ENCODE measurements at regions not wholly inside any gene's neighbourhood (a gene's known extent, or its start where the extent isn't known, plus 50 kb on each side); places are given as distances from the start of the nearest gene placed in this dataset.

GRCh38 chr1:104830534-104830933, 1080.8 kb downstream of the AMY1C start:
- H3K9me2 ChIP-seq (replicated peaks; ENCODE audit: insufficient read depth, low read length) = no peaks in the 10 kb centered on the region
- no peak overlapping the region for H3K4me2 ChIP-seq (ENCODE audit: low read depth, low read length)
- no peak for TF ChIP-seq CTCF (IDR thresholded peaks at IDR 0.05; ENCODE audit: low read length)
- no peak for TF ChIP-seq EZH2phosphoT487 (IDR thresholded peaks at IDR 0.05; ENCODE audit: low read length)
- no peak for TF ChIP-seq EZH2 (optimal IDR thresholded peaks at IDR 0.05; ENCODE audit: low read depth, low read length)
- H3K9ac ChIP-seq (ENCODE audit: low read length) = no peak overlapping the region
- H2AFZ ChIP-seq (ENCODE audit: low read length) = no peak overlapping the region
- H3K79me2 ChIP-seq (ENCODE audit: low read length) = no peaks in the 10 kb centered on the region
- no peaks in the 10 kb centered on the region for H3F3A ChIP-seq (ENCODE audit: insufficient read depth, low read length)
- H3K36me3 ChIP-seq (replicated peaks; ENCODE audit: insufficient read depth, low read length) = no peaks in the 10 kb centered on the region
- no peaks in the 10 kb centered on the region for H3K4me1 ChIP-seq (ENCODE audit: low read length)
- no peaks in the 10 kb centered on the region for H3K9me3 ChIP-seq (replicated peaks; ENCODE audit: insufficient read depth, low read length)
- H3K4me3 ChIP-seq (ENCODE audit: low read length) = no peak overlapping the region
- no peak for DNase-seq
- H3K27ac ChIP-seq (ENCODE audit: low read length) = no peak overlapping the region
- no peaks in the 10 kb centered on the region for H3K27me3 ChIP-seq (replicated peaks; ENCODE audit: insufficient read depth, low read length)
- H4K20me1 ChIP-seq (ENCODE audit: insufficient read depth, low read length) = no peaks in the 10 kb centered on the region

GRCh38 chr1:104852151-104852550, 1102.5 kb downstream of the AMY1C start:
- no peaks in the 10 kb centered on the region for H3K4me1 ChIP-seq (ENCODE audit: low read length)
- no peak overlapping the region for H3K9ac ChIP-seq (ENCODE audit: low read length)
- H3K4me2 ChIP-seq (ENCODE audit: low read depth, low read length) = no peak overlapping the region
- no peaks in the 10 kb centered on the region for H3K36me3 ChIP-seq (replicated peaks; ENCODE audit: insufficient read depth, low read length)
- H4K20me1 ChIP-seq (ENCODE audit: insufficient read depth, low read length) = no peaks in the 10 kb centered on the region
- no peak overlapping the region for H3K27ac ChIP-seq (ENCODE audit: low read length)
- H3K79me2 ChIP-seq (ENCODE audit: low read length) = no peaks in the 10 kb centered on the region
- no peak for DNase-seq
- no peak for TF ChIP-seq EZH2phosphoT487 (IDR thresholded peaks at IDR 0.05; ENCODE audit: low read length)
- no peak for TF ChIP-seq CTCF (IDR thresholded peaks at IDR 0.05; ENCODE audit: low read length)
- no peak for TF ChIP-seq EZH2 (optimal IDR thresholded peaks at IDR 0.05; ENCODE audit: low read depth, low read length)
- H3F3A ChIP-seq (ENCODE audit: insufficient read depth, low read length) = no peaks in the 10 kb centered on the region
- no peaks in the 10 kb centered on the region for H3K27me3 ChIP-seq (replicated peaks; ENCODE audit: insufficient read depth, low read length)
- no peak overlapping the region for H2AFZ ChIP-seq (ENCODE audit: low read length)
- H3K9me3 ChIP-seq (replicated peaks; ENCODE audit: insufficient read depth, low read length) = no peaks in the 10 kb centered on the region
- no peaks in the 10 kb centered on the region for H3K9me2 ChIP-seq (replicated peaks; ENCODE audit: insufficient read depth, low read length)
- H3K4me3 ChIP-seq (ENCODE audit: low read length) = no peak overlapping the region

- no peaks in the 10 kb centered on the region for H3K27me3 ChIP-seq (replicated peaks; ENCODE audit: insufficient read depth, low read length)
- H3K4me1 ChIP-seq (ENCODE audit: low read length) = no peaks in the 10 kb centered on the region
- no peak overlapping the region for H2AFZ ChIP-seq (ENCODE audit: low read length)
- no peaks in the 10 kb centered on the region for H4K20me1 ChIP-seq (ENCODE audit: insufficient read depth, low read length)
- no peak overlapping the region for H3K27ac ChIP-seq (ENCODE audit: low read length)
- H3K9me2 ChIP-seq (replicated peaks; ENCODE audit: insufficient read depth, low read length) = no peaks in the 10 kb centered on the region
- no peaks in the 10 kb centered on the region for H3K36me3 ChIP-seq (replicated peaks; ENCODE audit: insufficient read depth, low read length)
- no peak for DNase-seq
- no peak overlapping the region for H3K4me3 ChIP-seq (ENCODE audit: low read length)
- TF ChIP-seq CTCF (IDR thresholded peaks at IDR 0.05; ENCODE audit: low read length) (no peak), EZH2 (optimal IDR thresholded peaks at IDR 0.05; ENCODE audit: low read depth, low read length) (no peak), EZH2phosphoT487 (IDR thresholded peaks at IDR 0.05; ENCODE audit: low read length) (no peak)
- no peak overlapping the region for H3K4me2 ChIP-seq (ENCODE audit: low read depth, low read length)
- no peak overlapping the region for H3K9ac ChIP-seq (ENCODE audit: low read length)
- no peaks in the 10 kb centered on the region for H3F3A ChIP-seq (ENCODE audit: insufficient read depth, low read length)
- no peaks in the 10 kb centered on the region for H3K9me3 ChIP-seq (replicated peaks; ENCODE audit: insufficient read depth, low read length)
- H3K79me2 ChIP-seq (ENCODE audit: low read length) = no peaks in the 10 kb centered on the region
These were observed 1103.6 kb downstream of the AMY1C start for GRCh38 chr1:104853276-104853675.

Measured in MM.1S (cell line).